HL-60 (cell line): ENCODE measurements at regions not wholly inside any gene's neighbourhood (a gene's known extent, or its start where the extent isn't known, plus 50 kb on each side); places are given as distances from the start of the nearest gene placed in this dataset.

Source experiments
- DNase-seq, 2 experiments: peaks; one replicate each; pipeline ENCODE4 v3.0.0-alpha.2; 2010 to 2020; ENCODE audit warnings: low read depth in 1 of 2, low spot score in 1 of 2
- H3K27ac ChIP-seq: fragments of 250-450 bp; sonication (Bioruptor Pico); replicated peaks from 2 replicates; pipeline ENCODE4 v1.5.1; 2020; ENCODE audit warnings: mild to moderate bottlenecking, moderate library complexity
- H3K27me3 ChIP-seq: fragments of 250-450 bp; sonication (Bioruptor Pico); 2 replicates; pipeline ENCODE4 v1.5.1; 2021; ENCODE audit warnings: mild to moderate bottlenecking, moderate library complexity; ENCODE audit not compliant: insufficient read depth, poor library complexity, severe bottlenecking
- H3K4me3 ChIP-seq: replicated peaks from 2 replicates; pipeline ENCODE4 v1.5.1; 2011; ENCODE audit warnings: mild to moderate bottlenecking, control low read depth, low read length; ENCODE audit not compliant: insufficient read depth
- GABPA ChIP-seq: IDR thresholded peaks from 2 replicates; pipeline ENCODE4 v1.6.1; 2012; ENCODE audit warnings: low read depth
- POLR2AphosphoS5 ChIP-seq: IDR thresholded peaks from 2 replicates; pipeline ENCODE4 v1.6.1; 2012; ENCODE audit warnings: low read depth
- SPI1 ChIP-seq: IDR thresholded peaks from 2 replicates; pipeline ENCODE4 v1.6.1; 2012; ENCODE audit warnings: low read depth, mild to moderate bottlenecking, borderline replicate concordance
- TF ChIP-seq, protein P1 (sequence below): IDR thresholded peaks from one replicate; pipeline ENCODE4 v1.5.1; 2011; ENCODE audit warnings: low read length, control low read depth, inconsistent platforms; ENCODE audit not compliant: insufficient read depth
- TF ChIP-seq, protein P2 (sequence below): IDR thresholded peaks from 2 replicates; pipeline ENCODE4 v1.6.1; 2012; ENCODE audit warnings: low read depth; ENCODE audit not compliant: insufficient replicate concordance

DNA sequence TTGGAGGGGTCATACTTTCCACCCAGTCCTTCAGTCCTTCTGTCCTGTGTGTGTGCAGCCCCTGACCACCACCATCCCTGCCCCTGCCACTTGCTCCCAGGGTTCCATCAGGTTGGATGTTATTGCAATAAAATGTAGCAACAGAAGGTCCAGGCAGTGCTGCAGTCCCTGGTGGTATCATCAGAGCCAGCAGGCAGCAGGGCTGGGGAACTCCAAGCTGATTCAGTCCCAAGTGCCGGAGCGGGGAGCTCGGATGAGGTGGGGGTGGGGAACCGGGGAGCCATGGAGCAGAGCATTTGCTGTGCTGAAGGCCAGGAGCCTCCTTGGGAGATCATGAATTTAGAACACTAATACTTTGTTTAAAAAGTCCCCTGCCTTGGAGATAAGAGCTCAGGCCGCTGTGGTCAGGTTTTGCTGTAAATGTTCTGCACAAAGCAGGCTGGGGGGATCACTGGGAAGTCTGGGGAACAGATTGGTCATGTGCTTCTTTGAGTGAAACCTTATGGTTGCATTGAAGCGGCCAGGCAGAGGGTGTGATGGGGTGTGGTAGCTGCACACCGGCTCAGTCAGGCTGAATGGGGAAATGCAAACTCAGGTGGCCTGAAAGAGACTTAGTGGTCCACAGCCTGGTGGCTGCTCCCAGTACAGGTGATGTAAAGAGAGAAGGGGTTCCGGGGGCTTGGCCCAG, 225.9 kb downstream of the SEC14L1 start:
- no peak overlapping the region for H3K4me3 ChIP-seq
- DNase-seq, result no peak
- H3K27ac ChIP-seq, result no peak overlapping the region
- TF ChIP-seq, protein P1, sequence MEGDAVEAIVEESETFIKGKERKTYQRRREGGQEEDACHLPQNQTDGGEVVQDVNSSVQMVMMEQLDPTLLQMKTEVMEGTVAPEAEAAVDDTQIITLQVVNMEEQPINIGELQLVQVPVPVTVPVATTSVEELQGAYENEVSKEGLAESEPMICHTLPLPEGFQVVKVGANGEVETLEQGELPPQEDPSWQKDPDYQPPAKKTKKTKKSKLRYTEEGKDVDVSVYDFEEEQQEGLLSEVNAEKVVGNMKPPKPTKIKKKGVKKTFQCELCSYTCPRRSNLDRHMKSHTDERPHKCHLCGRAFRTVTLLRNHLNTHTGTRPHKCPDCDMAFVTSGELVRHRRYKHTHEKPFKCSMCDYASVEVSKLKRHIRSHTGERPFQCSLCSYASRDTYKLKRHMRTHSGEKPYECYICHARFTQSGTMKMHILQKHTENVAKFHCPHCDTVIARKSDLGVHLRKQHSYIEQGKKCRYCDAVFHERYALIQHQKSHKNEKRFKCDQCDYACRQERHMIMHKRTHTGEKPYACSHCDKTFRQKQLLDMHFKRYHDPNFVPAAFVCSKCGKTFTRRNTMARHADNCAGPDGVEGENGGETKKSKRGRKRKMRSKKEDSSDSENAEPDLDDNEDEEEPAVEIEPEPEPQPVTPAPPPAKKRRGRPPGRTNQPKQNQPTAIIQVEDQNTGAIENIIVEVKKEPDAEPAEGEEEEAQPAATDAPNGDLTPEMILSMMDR, result no peak
- TF ChIP-seq SPI1 (no peak), POLR2AphosphoS5 (no peak), GABPA (no peak)
- TF ChIP-seq, protein P2, sequence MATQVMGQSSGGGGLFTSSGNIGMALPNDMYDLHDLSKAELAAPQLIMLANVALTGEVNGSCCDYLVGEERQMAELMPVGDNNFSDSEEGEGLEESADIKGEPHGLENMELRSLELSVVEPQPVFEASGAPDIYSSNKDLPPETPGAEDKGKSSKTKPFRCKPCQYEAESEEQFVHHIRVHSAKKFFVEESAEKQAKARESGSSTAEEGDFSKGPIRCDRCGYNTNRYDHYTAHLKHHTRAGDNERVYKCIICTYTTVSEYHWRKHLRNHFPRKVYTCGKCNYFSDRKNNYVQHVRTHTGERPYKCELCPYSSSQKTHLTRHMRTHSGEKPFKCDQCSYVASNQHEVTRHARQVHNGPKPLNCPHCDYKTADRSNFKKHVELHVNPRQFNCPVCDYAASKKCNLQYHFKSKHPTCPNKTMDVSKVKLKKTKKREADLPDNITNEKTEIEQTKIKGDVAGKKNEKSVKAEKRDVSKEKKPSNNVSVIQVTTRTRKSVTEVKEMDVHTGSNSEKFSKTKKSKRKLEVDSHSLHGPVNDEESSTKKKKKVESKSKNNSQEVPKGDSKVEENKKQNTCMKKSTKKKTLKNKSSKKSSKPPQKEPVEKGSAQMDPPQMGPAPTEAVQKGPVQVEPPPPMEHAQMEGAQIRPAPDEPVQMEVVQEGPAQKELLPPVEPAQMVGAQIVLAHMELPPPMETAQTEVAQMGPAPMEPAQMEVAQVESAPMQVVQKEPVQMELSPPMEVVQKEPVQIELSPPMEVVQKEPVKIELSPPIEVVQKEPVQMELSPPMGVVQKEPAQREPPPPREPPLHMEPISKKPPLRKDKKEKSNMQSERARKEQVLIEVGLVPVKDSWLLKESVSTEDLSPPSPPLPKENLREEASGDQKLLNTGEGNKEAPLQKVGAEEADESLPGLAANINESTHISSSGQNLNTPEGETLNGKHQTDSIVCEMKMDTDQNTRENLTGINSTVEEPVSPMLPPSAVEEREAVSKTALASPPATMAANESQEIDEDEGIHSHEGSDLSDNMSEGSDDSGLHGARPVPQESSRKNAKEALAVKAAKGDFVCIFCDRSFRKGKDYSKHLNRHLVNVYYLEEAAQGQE, result no peak
- no peaks in the 10 kb centered on the region for H3K27me3 ChIP-seq

DNA sequence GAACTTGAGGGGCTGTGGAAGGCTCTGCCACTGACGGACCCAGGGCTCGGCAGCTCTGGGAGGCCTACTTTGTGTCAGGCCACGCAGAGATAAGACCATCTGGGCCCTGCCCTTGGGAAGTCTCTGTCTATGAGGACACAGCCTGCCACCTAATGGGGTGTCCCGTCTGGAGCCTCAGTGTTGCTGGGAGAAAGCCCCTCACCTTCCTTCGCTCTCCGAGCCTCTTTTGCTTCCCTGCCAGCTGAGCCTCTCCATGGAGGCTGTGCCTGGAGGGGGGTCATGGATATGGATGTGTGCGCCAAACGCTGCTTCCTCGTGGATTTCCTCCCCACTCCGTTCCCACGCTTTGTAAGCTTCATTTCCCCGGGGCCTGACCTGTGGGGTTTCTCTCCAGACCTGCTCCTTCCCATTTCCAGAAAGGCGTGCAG, 228.8 kb downstream of the SEC14L1 start:
- TF ChIP-seq, protein P2, result no peak
- Histone ChIP-seq H3K4me3 (no peak overlapping the region), H3K27ac (no peak overlapping the region), H3K27me3 (no peaks in the 10 kb centered on the region)
- no peak for DNase-seq

DNA sequence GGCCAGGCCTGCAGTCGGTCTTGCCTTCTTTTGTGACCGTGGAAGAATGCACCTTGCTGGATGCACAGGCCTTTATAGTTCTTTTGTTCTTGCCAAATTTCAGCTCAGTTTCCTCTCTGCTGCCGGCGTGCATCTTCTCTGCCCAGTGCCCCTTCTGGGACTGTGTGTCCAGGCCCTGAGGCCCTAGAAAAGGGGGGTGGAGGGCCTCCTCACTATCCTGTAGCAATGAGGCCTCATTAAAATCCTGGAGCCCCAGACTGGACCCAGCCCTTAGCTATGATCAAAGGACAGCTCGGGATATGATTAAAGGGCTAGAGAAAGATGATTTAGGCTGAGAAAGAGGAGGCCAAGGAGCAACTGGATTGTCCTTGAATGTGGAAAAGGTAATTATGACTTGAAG, 229.8 kb downstream of the SEC14L1 start:
- DNase-seq, result no peak
- Histone ChIP-seq H3K27me3 (no peaks in the 10 kb centered on the region), H3K4me3 (no peak overlapping the region), H3K27ac (no peak overlapping the region)
- TF ChIP-seq POLR2AphosphoS5 (no peak), SPI1 (no peak), GABPA (no peak)
- TF ChIP-seq, protein P1, result no peak
- TF ChIP-seq, protein P2, result no peak
